ENCODE measurements at regions not wholly inside any gene's neighbourhood (a gene's known extent, or its start where the extent isn't known, plus 50 kb on each side); places are given as distances from the start of the nearest gene placed in this dataset.

DNA sequence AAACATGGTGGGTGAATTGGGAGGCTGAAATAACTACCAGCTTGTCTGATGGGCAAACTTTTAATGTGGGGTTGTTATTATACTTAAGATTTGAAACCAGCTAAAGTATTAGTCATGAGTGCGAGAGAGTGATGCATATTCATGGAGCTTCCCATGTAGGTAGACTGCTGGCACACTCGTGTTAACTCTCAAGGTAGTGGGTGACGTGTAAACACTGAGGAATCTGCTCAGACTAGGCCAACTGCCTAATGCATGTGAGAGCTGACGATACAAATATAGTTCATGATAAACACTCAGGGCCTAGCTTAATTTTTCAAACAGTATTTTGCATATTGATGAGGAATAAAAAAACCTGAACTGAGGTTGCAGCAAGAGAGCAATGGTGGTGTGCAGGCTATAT, 1165.7 kb upstream of the PIK3C3 start (continued):
- TF ChIP-seq CTCF (conservative IDR thresholded peaks at IDR 0.05; ENCODE audit: low read depth in 2 of 2) (no peak), ZNF331 (CRISPR knock-in tag; IDR thresholded peaks at IDR 0.05; ENCODE audit: low read depth) (no peak), EZH2 (IDR thresholded peaks at IDR 0.05; ENCODE audit: low read depth, unreplicated experiment) (no peak), JUNB (IDR thresholded peaks at IDR 0.05; ENCODE audit: unreplicated experiment) (no peak), ZNF462 (CRISPR knock-in tag; IDR thresholded peaks at IDR 0.05) (no peak), STAT1 (IDR thresholded peaks at IDR 0.05; ENCODE audit: unreplicated experiment) (no peak), NANOG (IDR thresholded peaks at IDR 0.05; ENCODE audit: borderline replicate concordance) (no peak), EZH2phosphoT487 (IDR thresholded peaks at IDR 0.05; ENCODE audit: unreplicated experiment) (no peak), POLR2AphosphoS5 (IDR thresholded peaks at IDR 0.05; ENCODE audit: low read depth) (no peak)

All from GM23338 (cell line).